SHP77 (cell line): ENCODE measurements at regions not wholly inside any gene's neighbourhood (a gene's known extent, or its start where the extent isn't known, plus 50 kb on each side); places are given as distances from the start of the nearest gene placed in this dataset.

Experiments
- DNase-seq, 2 experiments: peaks; one replicate each; lab custom pipeline; 2025; lab: John Stamatoyannopoulos, UW

- DNase-seq, result no peak
Measured at GRCh38 chr9:7394002-7394774, 405.4 kb downstream of the DMAC1 start.

- DNase-seq, result no peak
Measured at GRCh38 chr9:7392148-7392547, 407.4 kb downstream of the DMAC1 start.

GRCh38 chr9:7388755-7389154 is 410.8 kb downstream of the DMAC1 start:
- no peak for DNase-seq

- DNase-seq, result no peak
Measured at GRCh38 chr9:7387840-7388239, 411.7 kb downstream of the DMAC1 start.

- no peak for DNase-seq
Measured at GRCh38 chr9:7382304-7382703, 417.3 kb downstream of the DMAC1 start.

DNA sequence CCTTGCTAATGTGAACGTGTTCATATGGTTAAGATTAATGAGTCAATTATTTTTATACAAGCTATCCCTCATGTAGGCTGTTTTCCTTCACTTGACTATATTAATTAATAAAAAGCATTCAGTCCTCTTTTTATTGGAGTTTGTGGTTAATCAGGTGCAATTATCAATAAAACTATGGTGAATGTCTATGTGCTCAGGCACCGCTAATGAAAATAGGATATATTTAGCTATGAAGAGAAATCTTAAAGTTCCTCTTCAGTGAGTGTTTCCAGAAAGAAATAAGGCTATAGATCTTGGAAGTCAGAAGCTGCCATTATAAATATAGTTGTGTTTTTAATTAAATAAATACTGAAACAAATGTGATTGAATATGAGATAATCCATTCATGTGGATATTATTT is 422.1 kb downstream of the DMAC1 start:
- DNase-seq, result no peak

DNA sequence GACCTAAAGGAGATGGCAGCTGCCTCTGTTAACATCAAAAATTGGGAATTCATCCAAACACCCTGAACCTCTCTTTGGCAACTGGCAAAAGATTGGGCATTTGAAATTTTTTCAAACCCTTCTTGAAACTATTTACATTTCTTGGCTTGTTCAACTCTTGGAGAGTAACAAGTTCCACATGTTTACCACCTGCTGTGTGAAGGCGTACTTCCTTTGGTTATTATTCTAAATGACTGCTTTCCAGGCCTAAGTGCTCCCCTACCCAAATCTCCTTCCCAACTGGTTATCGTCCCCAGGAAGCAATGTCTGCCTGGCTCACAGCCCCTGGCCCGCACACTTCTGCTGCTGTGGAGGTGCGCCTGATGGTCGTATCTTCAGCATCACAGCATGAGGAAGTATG is 422.7 kb downstream of the DMAC1 start:
- DNase-seq, result no peak

DNA sequence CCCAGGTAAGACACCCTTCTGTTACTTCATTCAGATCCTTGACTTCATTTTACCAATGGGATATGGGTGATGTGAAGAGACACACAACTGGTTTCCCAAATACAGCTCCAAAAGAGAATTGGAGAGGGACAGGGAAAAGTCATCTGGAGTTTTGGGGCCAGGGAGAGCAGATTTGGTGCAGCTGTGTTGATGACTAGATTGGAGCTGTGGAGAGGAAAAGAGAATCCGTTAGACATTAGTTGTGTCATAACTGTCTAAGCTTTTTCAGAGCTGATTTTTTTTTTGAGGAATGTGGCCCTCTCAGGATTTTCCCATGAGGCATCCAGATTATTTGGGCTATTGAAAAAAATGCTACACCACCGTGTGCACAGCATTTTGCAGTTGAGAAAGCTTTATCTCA is 423.4 kb downstream of the DMAC1 start:
- no peak for DNase-seq

DNA sequence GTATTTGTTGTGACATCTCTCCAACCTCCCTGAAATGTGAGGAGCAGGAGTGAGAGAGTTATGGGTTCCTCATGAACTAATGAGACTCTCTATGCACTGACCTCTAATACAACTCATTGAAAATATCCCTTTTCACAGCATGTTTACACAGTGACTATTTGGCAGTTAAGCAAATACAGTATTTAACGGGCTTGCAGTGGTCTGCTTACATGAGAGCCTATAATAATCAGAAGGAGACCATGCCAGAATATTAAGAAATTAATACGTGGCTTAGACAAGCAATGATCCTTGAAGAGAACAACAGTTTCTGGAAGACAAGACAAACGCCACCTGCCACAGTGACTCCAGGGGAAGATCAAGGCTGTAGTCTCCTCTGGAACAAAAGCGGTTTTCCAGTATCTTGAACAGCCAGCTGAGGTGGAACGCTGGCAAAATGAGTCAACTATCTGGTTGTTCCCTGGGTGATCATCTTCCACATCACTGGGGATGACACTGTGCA is 424.5 kb downstream of the DMAC1 start:
- peak; percentile 70 to 74 for DNase-seq

- no peak for DNase-seq
Measured at GRCh38 chr9:7370988-7371387, 428.6 kb downstream of the DMAC1 start.

- no peak for DNase-seq
Measured at GRCh38 chr9:7370381-7370780, 429.2 kb downstream of the DMAC1 start.

DNA sequence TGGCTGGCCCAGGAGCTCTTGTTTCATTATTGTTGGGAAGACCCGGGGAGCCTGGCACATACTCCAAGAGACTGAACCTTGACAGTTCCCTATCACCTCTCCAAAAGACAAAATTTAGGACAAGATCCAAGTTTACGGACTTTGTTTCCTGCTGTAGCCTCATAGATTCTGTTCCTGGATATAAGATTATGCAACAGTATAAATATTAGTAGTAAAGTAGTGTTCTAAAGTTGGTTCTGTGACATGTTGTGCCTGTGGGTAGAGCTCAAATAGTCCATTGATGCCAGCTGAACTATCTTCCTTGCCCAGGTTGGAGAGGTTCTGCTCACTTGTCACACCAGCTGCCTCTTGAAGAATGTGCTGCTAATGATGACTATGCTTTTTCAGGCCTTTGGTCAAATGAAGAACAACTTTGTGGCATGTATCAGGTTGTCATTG is 430.2 kb downstream of the DMAC1 start:
- no peak for DNase-seq

GRCh38 chr9:7368410-7369292 is 430.9 kb downstream of the DMAC1 start:
- DNase-seq, result no peak

- no peak for DNase-seq
Measured at GRCh38 chr9:7367726-7368125, 431.9 kb downstream of the DMAC1 start.

DNA sequence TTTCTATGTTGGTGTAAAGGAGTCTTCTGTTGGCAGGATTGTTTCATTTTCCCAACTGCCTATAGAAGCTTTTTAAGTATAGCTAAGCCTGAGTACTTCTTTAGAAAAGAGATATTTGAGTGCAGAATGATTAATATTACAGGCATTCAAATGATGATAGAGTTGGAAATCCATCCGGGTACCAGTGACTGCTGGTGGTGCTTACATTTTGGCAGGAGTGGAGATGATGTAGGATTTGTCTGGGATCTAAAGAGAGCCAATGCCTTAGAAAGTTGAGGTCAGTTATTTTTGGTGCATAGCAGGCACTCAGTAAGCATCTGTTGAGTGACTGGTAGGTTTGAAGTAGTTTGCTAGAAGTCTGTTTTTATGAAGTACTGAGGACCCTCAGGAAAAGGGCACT is 433.5 kb downstream of the DMAC1 start:
- DNase-seq, result no peak

DNA sequence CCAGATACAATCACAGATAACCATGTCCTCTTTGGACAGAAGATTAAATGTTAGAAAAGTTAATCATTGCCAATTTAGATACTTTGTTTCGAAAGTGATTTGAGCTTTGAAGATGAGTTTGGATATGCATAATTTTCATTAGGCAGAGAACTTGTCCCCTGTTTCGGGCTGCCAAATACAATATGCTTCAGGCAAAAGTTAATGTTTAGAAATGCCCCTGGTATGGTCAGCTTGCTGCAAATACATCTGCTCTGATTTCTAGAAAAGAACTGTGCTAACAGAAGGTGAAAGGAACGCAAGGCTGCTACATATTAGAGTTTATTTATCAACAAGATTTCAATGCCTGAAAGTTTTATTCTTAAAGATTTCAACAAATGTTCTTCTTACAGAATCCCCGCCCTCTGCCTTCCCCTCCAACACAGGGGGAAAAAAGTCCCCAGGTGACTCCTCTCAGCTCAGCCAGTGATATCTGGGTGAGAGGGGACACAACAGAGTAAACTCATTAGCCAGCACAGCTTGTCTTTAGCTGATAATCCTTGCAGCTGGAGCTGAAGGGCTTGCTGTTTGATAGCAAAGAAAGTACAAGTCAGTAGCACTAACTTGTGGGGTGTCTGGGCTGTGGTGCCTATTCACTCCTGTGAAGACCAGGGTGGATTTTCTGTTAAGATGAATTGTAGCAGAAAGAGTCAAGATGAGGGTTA is 435.7 kb downstream of the DMAC1 start:
- no peak for DNase-seq

- no peak for DNase-seq
Measured at GRCh38 chr9:7360513-7360912, 439.1 kb downstream of the DMAC1 start.

- no peak for DNase-seq
Measured at GRCh38 chr9:7358876-7359275, 440.7 kb downstream of the DMAC1 start.

GRCh38 chr9:7354704-7355103 is 444.9 kb downstream of the DMAC1 start:
- DNase-seq, result no peak

GRCh38 chr9:7348692-7349091 is 450.9 kb downstream of the DMAC1 start:
- DNase-seq, result no peak

DNA sequence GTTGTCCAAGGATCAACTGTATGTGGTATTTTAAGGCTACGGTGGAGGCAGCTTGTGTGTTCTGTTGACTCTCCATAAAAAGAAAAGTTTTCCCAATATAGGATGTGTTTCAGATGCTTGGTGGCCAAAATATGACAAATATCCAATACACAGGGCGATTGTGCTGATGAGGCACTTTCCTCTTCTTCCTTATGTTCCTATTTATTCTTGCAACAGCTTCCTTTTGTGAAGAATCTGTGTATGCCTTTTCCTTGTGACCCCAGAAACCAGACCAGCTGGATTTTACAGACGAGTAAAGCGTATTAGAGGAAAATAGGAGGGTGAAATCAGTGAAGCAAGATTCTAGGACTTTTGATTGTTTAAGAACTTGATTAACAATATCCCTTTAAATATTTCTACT is 452.0 kb downstream of the DMAC1 start:
- DNase-seq, result no peak

DNA sequence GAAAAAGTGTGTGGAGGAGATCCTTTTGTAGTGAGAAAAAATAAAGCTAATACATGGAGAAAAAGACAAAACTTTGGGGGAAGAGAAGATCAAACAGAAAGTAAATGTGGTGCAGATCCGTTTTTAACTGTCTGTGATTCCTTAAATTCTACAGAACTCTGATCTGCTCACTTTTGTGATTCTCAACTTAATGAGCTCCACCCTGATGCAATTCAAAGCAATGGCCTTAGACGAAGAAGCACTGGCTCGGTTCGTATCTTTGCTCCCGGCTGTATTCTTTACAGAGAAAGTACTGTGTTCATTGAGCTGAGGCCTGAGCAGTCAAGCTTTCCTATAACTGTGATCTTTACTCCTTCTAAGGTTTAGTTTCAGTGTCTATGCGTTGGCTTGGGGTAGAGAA is 453.4 kb downstream of the DMAC1 start:
- no peak for DNase-seq
